Nephron (organoid): ENCODE measurements at regions not wholly inside any gene's neighbourhood (a gene's known extent, or its start where the extent isn't known, plus 50 kb on each side); places are given as distances from the start of the nearest gene placed in this dataset.
A peak's percentile ranks its signal among the peaks of the same experiment; 100 is the strongest.

ENCODE experiments used
- H3K27ac Mint-ChIP-seq, 3 experiments: 2 replicates each; pipeline ENCODE4 v1.8.0; 2020; ENCODE audit warnings: mixed read lengths in 3 of 3, mild to moderate bottlenecking in 2 of 3, moderate library complexity in 1 of 3
- H3K27me3 Mint-ChIP-seq: 2 replicates; pipeline ENCODE4 v1.8.0; 2021; ENCODE audit warnings: low read depth, mild to moderate bottlenecking, moderate library complexity, mixed read lengths
- H3K36me3 Mint-ChIP-seq: 2 replicates; pipeline ENCODE4 v1.8.0; 2020; ENCODE audit warnings: low read depth, mixed read lengths
- H3K4me1 Mint-ChIP-seq: 2 replicates; pipeline ENCODE4 v1.8.0; 2020; ENCODE audit warnings: mixed read lengths
- H3K4me3 Mint-ChIP-seq, 3 experiments: 2 replicates each; pipeline ENCODE4 v1.8.0; 2020; ENCODE audit warnings: mild to moderate bottlenecking in 3 of 3, mixed read lengths in 3 of 3, moderate library complexity in 2 of 3
- H3K9me3 Mint-ChIP-seq: 2 replicates; pipeline ENCODE4 v1.8.0; 2020; ENCODE audit warnings: mixed read lengths
- TF ChIP-seq, protein P1 (sequence below), 3 experiments: fragments of 200-600 bp; sonication (generic); IDR thresholded peaks; one replicate each; pipeline ENCODE4 v1.5.0; 2021; ENCODE audit warnings: antibody characterized with exemption in 3 of 3; ENCODE audit not compliant: unreplicated experiment in 3 of 3

GRCh38 chr5:119943148-119943547, 313.8 kb downstream of the FAM170A start:
- peaks cover 23% of the 10 kb centered on the region for H3K9me3 Mint-ChIP-seq
- no peak overlapping the region for H3K27ac Mint-ChIP-seq
- TF ChIP-seq, protein P1, sequence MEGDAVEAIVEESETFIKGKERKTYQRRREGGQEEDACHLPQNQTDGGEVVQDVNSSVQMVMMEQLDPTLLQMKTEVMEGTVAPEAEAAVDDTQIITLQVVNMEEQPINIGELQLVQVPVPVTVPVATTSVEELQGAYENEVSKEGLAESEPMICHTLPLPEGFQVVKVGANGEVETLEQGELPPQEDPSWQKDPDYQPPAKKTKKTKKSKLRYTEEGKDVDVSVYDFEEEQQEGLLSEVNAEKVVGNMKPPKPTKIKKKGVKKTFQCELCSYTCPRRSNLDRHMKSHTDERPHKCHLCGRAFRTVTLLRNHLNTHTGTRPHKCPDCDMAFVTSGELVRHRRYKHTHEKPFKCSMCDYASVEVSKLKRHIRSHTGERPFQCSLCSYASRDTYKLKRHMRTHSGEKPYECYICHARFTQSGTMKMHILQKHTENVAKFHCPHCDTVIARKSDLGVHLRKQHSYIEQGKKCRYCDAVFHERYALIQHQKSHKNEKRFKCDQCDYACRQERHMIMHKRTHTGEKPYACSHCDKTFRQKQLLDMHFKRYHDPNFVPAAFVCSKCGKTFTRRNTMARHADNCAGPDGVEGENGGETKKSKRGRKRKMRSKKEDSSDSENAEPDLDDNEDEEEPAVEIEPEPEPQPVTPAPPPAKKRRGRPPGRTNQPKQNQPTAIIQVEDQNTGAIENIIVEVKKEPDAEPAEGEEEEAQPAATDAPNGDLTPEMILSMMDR (IDR thresholded peaks at IDR 0.05; ENCODE audit: unreplicated experiment in 3 of 3) = peak in 1 of 3 experiments; percentile 16
- H3K36me3 Mint-ChIP-seq = no peaks in the 10 kb centered on the region
- H3K4me3 Mint-ChIP-seq = no peak overlapping the region
- no peaks in the 10 kb centered on the region for H3K27me3 Mint-ChIP-seq
- H3K4me1 Mint-ChIP-seq = no peaks in the 10 kb centered on the region

DNA sequence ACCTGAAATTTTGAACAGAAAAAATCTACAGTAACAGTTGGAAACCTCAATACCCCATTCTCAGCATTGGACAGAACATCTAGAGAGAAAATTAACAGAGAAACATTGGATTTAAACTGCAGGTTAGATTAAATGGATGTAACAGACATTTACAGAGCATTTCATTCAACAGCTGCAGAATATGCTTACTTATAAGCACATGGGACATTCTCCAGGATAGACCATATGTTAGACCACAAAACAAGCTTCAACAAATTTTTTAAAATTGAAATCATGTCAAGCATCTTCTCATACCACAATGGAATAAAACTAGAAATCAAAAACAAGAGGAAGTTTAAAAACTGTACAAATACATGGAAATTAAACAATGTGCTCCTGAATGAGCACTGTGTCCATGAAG, 316.3 kb downstream of the FAM170A start:
- Mint-ChIP-seq H3K4me3 (no peak overlapping the region), H3K27me3 (no peaks in the 10 kb centered on the region), H3K4me1 (no peaks in the 10 kb centered on the region), H3K27ac (no peak overlapping the region), H3K36me3 (no peaks in the 10 kb centered on the region), H3K9me3 (peaks cover 15% of the 10 kb centered on the region)
- TF ChIP-seq, protein P1 (IDR thresholded peaks at IDR 0.05; ENCODE audit: unreplicated experiment in 3 of 3) = no peak

- Mint-ChIP-seq H3K4me3 (no peak overlapping the region), H3K36me3 (no peaks in the 10 kb centered on the region), H3K27ac (no peak overlapping the region), H3K27me3 (no peaks in the 10 kb centered on the region), H3K4me1 (no peaks in the 10 kb centered on the region), H3K9me3 (peaks cover 15% of the 10 kb centered on the region)
- TF ChIP-seq, protein P1 (IDR thresholded peaks at IDR 0.05; ENCODE audit: unreplicated experiment in 3 of 3) = no peak
Measured at GRCh38 chr5:119948162-119948561, 318.8 kb downstream of the FAM170A start.

- Mint-ChIP-seq H3K27ac (no peak overlapping the region), H3K36me3 (no peaks in the 10 kb centered on the region), H3K9me3 (peaks cover 15% of the 10 kb centered on the region), H3K4me3 (no peak overlapping the region), H3K27me3 (no peaks in the 10 kb centered on the region), H3K4me1 (no peaks in the 10 kb centered on the region)
- TF ChIP-seq, protein P1 (IDR thresholded peaks at IDR 0.05; ENCODE audit: unreplicated experiment in 3 of 3) = no peak
Measured at GRCh38 chr5:119949426-119949999, 320.2 kb downstream of the FAM170A start.

DNA sequence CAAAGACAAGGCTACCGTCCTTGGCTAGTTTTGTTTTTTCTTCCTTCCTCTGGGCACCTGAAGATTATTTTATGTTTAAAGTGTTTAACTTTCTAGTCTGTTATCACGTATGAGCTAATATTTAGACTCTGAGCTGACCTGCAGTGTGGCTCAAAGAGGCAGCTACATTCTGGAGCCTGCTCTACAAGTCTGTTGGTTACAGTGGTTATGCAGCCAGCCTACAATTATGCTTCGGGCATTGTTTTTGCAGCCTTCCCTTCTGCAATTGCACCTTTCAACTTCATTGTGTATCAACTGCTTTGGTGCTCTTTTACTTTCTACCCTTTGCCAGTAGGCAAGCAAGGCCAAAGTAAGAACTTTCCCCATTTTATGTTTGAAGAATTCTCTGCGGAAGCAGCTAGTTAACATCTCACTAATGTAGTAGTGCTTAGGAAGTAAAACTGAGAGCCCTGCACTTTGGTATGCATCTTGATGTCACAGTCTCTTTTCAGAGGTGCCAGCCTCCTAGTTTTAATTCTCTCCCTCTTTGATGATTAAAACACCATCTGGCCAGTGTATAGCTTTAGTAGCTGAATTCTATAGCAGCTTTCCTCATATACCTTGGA, 322.1 kb downstream of the FAM170A start:
- TF ChIP-seq, protein P1 (IDR thresholded peaks at IDR 0.05; ENCODE audit: unreplicated experiment in 3 of 3) = no peak
- peaks cover 9% of the 10 kb centered on the region for H3K9me3 Mint-ChIP-seq
- H3K27me3 Mint-ChIP-seq = no peaks in the 10 kb centered on the region
- H3K4me1 Mint-ChIP-seq = no peaks in the 10 kb centered on the region
- no peak overlapping the region for H3K27ac Mint-ChIP-seq
- H3K36me3 Mint-ChIP-seq = no peaks in the 10 kb centered on the region
- H3K4me3 Mint-ChIP-seq = no peak overlapping the region

- Mint-ChIP-seq H3K27me3 (no peaks in the 10 kb centered on the region), H3K27ac (no peak overlapping the region), H3K9me3 (peaks cover 4% of the 10 kb centered on the region), H3K4me1 (no peaks in the 10 kb centered on the region), H3K36me3 (no peaks in the 10 kb centered on the region), H3K4me3 (no peak overlapping the region)
- TF ChIP-seq, protein P1 (IDR thresholded peaks at IDR 0.05; ENCODE audit: unreplicated experiment in 3 of 3) = no peak
Measured at GRCh38 chr5:119953474-119953873, 324.1 kb downstream of the FAM170A start.
